GM12873 (cell line): ENCODE measurements at regions not wholly inside any gene's neighbourhood (a gene's known extent, or its start where the extent isn't known, plus 50 kb on each side); places are given as distances from the start of the nearest gene placed in this dataset.

ENCODE experiments used
- TF ChIP-seq, protein P1 (sequence below): IDR thresholded peaks from 2 replicates; pipeline ENCODE4 v1.5.1; 2012; ENCODE audit warnings: low read depth, mild to moderate bottlenecking, moderate library complexity, low read length, control low read depth; ENCODE audit not compliant: insufficient read depth; ENCODE audit errors: missing control alignments

DNA sequence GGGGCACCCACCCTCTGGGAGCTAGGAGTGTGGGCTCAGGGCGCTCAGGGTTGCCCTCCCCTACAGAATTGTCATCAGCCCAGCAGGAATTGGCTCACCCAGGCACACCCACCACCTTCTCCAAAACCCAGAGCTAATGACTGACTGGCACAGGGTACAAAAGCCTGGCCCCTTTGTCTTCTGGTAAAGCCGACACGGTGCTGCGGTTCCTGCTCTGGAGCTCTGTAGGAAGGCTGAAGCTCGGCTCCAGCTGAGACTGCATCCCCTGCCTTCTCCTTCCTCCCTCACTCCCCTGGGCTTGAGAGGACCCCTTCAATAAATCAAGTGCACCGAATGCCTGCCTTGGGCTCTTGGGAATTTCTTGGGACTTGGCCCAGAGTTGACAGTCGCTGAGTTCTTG lies 117.9 kb upstream of the EEPD1 start:
- TF ChIP-seq, protein P1, sequence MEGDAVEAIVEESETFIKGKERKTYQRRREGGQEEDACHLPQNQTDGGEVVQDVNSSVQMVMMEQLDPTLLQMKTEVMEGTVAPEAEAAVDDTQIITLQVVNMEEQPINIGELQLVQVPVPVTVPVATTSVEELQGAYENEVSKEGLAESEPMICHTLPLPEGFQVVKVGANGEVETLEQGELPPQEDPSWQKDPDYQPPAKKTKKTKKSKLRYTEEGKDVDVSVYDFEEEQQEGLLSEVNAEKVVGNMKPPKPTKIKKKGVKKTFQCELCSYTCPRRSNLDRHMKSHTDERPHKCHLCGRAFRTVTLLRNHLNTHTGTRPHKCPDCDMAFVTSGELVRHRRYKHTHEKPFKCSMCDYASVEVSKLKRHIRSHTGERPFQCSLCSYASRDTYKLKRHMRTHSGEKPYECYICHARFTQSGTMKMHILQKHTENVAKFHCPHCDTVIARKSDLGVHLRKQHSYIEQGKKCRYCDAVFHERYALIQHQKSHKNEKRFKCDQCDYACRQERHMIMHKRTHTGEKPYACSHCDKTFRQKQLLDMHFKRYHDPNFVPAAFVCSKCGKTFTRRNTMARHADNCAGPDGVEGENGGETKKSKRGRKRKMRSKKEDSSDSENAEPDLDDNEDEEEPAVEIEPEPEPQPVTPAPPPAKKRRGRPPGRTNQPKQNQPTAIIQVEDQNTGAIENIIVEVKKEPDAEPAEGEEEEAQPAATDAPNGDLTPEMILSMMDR: no peak

DNA sequence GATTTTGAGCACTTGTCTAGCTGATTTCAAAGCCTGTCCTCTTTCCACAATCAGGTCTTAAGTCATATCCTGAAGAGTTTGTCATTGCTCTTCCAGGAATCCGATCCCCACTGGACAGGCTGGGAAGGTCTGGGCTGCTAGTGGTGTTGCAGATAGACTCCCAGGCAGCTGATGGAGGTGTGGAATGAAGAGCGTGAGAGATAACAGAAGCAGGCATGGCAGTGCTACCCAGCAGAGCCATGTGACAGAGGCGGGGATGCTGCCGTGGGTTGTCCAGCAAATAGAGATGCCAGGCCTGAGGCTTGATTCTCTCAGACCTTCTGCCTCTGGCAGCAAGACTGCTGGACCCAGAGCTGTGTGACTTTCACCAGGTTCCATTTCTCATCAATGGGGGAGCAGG lies 116.5 kb upstream of the EEPD1 start:
- TF ChIP-seq, protein P1: no peak

DNA sequence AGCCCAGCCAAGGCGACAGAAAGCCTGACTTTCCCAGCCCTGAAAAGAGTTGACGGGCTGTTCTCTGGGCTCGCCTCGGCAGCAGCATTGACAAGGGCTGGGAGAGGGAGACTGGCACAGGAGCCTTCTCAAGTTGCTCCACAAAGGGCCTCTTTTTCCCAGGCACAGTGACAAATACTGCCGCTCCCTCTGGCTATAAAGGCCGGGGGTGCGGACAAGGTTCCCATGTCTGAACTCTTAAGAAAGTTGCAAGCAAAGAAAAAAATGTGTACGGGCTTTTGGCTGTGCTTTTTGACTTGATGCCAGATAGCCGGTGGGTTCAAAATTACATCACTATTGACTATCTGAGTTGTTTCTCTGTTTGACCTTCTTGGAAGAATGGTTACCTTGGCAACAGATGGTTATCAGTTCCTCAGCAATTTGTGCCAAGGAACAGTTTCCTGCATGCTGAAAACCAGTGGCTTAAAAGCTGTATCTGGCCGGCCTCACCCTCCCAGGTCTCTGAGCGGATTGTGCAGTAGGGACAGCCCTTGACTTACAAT lies 115.9 kb upstream of the EEPD1 start:
- TF ChIP-seq, protein P1: no peak

DNA sequence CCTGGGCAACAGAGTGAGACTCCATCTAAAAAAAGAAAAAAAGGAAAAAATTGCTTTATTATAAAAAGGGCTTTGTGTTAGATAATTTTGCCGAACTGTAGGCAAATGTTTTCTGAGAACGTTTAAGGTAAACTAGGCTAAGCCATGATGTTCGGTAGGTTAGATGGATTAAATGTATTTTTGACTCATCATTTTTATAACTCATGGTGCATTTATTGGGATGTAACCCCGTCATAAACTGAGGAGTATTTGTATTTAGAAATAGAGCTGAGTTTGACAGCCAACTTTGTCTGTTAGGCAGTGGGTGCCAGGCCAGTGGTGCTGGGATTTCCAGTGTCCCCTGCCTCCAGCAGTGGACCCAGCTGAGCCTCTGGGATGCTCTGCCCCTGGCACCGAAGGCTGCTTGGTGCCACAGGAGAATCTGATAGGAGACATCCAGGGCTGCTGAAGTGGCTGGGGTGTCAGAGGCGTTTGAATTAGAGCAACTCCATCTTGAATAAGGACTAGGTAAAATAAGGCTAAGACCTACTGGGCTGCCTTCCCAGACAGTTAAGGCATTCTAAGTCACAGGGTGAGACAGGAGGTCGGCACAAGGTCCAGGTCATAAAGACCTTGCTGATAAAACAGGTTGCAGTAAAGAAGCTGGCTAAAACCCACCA lies 114.9 kb upstream of the EEPD1 start:
- TF ChIP-seq, protein P1: no peak

DNA sequence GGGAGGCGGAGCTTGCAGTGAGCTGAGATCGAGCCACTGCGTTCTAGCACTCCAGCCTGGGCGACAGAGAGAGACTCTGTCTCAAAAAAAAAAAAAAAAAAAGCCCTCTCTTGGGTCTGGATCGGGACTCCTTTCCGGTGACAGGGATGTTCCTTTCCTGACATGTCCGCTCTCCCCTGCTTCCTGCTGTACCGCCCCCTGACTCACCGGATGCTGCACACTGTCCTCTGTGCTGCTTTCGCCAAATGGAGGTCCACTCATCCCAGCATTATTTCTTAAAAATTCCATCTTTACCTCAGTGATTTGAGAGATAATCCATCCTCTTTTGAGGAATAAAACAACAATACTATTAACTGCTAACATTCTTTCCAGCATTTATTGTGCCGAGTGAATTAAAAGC lies 113.8 kb upstream of the EEPD1 start:
- TF ChIP-seq, protein P1: no peak

DNA sequence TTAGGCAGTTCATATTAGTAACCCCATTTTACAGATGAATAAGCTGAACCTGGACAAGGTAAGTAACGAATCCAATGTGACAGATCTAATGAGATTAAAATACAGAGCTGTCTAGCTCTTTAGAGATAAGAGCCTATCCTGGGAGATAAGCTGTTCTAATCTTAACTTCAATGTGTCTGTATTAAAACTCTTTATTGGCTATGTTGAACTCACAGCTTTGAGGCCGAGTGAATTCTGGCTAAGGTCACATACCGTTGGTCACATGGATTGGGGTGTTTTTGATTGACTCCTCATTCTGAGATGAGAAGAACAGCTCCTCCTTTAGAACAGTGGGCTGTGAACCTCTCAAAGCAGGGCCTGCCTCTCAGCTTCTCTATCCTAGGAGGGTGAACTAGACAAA lies 113.4 kb upstream of the EEPD1 start:
- TF ChIP-seq, protein P1: no peak

DNA sequence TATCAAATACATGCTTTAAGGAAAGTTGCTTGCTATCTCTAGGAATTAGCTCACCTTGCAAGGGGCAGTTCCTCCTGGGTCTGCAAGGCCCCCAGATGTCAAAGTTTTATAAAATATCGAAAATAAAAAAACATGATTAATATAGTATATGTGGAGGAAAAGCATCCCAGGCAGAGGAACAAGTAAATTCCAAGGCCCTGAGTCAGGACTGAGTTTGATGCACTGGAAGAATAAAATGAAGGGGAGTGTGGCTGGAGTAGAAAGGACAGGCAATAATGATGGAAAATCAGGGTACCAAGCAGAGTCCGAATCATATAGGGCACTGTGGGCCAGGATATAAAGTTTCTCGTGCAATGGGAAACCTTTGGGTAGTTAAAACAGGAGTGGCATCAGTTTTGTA lies 112.4 kb upstream of the EEPD1 start:
- TF ChIP-seq, protein P1: no peak
